CD8-positive, alpha-beta memory T cell (primary cell): ENCODE measurements at regions not wholly inside any gene's neighbourhood (a gene's known extent, or its start where the extent isn't known, plus 50 kb on each side); places are given as distances from the start of the nearest gene placed in this dataset.

ENCODE experiments used
- CTCF ChIA-PET: fragments of 350-600 bp; sonication (Branson Sonifier 250); formaldehyde crosslinking; loops from one replicate; lab custom pipeline; 2021; ENCODE audit warnings: antibody characterized with exemption; lab: Charles Lee
- POLR2A ChIA-PET: fragments of 350-600 bp; sonication (Branson Sonifier 250); formaldehyde crosslinking; loops from one replicate; lab custom pipeline; 2021; ENCODE audit warnings: antibody characterized with exemption; lab: Charles Lee
- DNase-seq, 5 donors: peaks; one replicate each; pipeline versions ENCODE4 v3.0.0 to v3.0.0-alpha.2; 2020 to 2022; ENCODE audit warnings: mixed read lengths in 1 of 5
- H3K27ac ChIP-seq: one replicate; pipeline ENCODE4 v1.7.0; 2013; ENCODE audit warnings: low read depth, mild to moderate bottlenecking, low read length, moderate library complexity
- H3K27me3 ChIP-seq: 2 replicates; pipeline ENCODE4 v1.7.0; 2013; ENCODE audit warnings: low read length, mild to moderate bottlenecking; ENCODE audit not compliant: insufficient read depth, poor library complexity, severe bottlenecking
- H3K36me3 ChIP-seq: 2 replicates; pipeline ENCODE4 v1.7.0; 2013; ENCODE audit warnings: mild to moderate bottlenecking, low read length, moderate library complexity; ENCODE audit not compliant: insufficient read depth
- H3K4me1 ChIP-seq: 2 replicates; pipeline ENCODE4 v1.7.0; 2013; ENCODE audit warnings: mild to moderate bottlenecking, low read length, moderate library complexity; ENCODE audit not compliant: insufficient read depth
- H3K4me3 ChIP-seq: 2 replicates; pipeline ENCODE4 v1.7.0; 2013; ENCODE audit warnings: mild to moderate bottlenecking, low read length
- H3K9me3 ChIP-seq: 2 replicates; pipeline ENCODE4 v1.7.0; 2013; ENCODE audit warnings: mild to moderate bottlenecking, low read length
- H3K27ac Mint-ChIP-seq, 8 donors: one replicate each; pipeline ENCODE4 v1.8.0; 2020 to 2021; ENCODE audit warnings: mixed read lengths in 8 of 8, mild to moderate bottlenecking in 6 of 8, inconsistent platforms in 3 of 8, moderate library complexity in 3 of 8
- H3K27me3 Mint-ChIP-seq, 2 donors: one replicate each; pipeline ENCODE4 v1.8.0; 2020 to 2021; ENCODE audit warnings: mixed read lengths in 2 of 2, mild to moderate bottlenecking in 1 of 2, moderate library complexity in 1 of 2
- H3K36me3 Mint-ChIP-seq, 3 donors: one replicate each; pipeline ENCODE4 v1.8.0; 2020 to 2021; ENCODE audit warnings: mixed read lengths in 3 of 3, inconsistent platforms in 1 of 3, mild to moderate bottlenecking in 1 of 3
- H3K4me1 Mint-ChIP-seq, 3 donors: one replicate each; pipeline ENCODE4 v1.8.0; 2020 to 2021; ENCODE audit warnings: mixed read lengths in 3 of 3, inconsistent platforms in 1 of 3, mild to moderate bottlenecking in 1 of 3
- H3K4me3 Mint-ChIP-seq, 7 donors: one replicate each; pipeline ENCODE4 v1.8.0; 2020 to 2021; ENCODE audit warnings: mixed read lengths in 7 of 7, mild to moderate bottlenecking in 6 of 7, moderate library complexity in 4 of 7, inconsistent platforms in 2 of 7
- H3K9me3 Mint-ChIP-seq, 5 donors: one replicate each; pipeline ENCODE4 v1.8.0; 2020 to 2022; ENCODE audit warnings: mixed read lengths in 5 of 5, mild to moderate bottlenecking in 3 of 5, moderate library complexity in 2 of 5, inconsistent platforms in 1 of 5

DNA sequence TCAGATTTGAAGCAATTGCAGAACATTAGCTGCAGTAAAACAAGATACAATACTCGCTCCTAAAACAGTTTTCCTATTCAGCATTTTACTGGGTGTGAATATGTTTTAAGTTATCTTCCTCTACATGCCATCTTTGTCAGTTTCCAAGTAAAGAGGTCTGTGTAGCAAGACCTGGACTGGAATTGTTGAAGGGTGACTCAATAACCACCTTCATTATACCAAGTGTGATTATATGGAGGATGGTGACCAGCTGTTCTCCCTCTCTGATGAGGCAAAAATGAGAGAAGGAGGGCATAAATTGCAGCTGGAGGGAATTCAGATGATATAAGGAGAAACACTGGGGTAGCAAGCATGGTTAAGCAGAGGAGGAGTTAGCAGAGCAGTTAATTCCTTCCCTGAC is 922.1 kb upstream of the SLIT2 start:
- no peaks in the 10 kb centered on the region for H3K4me1 Mint-ChIP-seq
- H3K4me3 ChIP-seq, result no peak overlapping the region
- H3K27ac ChIP-seq, result no peak overlapping the region
- no peaks in the 10 kb centered on the region for H3K27me3 Mint-ChIP-seq
- no peak for DNase-seq
- POLR2A ChIA-PET, result no interaction called here
- H3K9me3 ChIP-seq, result no peaks in the 10 kb centered on the region
- no peak overlapping the region for H3K4me3 Mint-ChIP-seq
- H3K36me3 Mint-ChIP-seq, result no peaks in the 10 kb centered on the region
- CTCF ChIA-PET, result no interaction called here
- no peaks in the 10 kb centered on the region for H3K4me1 ChIP-seq
- no peak overlapping the region for H3K27ac Mint-ChIP-seq
- H3K9me3 Mint-ChIP-seq, result peaks cover 8 to 25% (median 18%) of the 10 kb centered on the region in 5 donors
- H3K27me3 ChIP-seq, result no peaks in the 10 kb centered on the region
- H3K36me3 ChIP-seq, result no peaks in the 10 kb centered on the region

GRCh38 chr4:19329077-19329476 is 922.6 kb upstream of the SLIT2 start:
- H3K27me3 ChIP-seq, result no peaks in the 10 kb centered on the region
- ChIA-PET CTCF (no interaction called here), POLR2A (no interaction called here)
- peaks cover 7 to 23% (median 18%) of the 10 kb centered on the region in 5 donors for H3K9me3 Mint-ChIP-seq
- no peak overlapping the region for H3K27ac Mint-ChIP-seq
- H3K36me3 Mint-ChIP-seq, result no peaks in the 10 kb centered on the region
- no peaks in the 10 kb centered on the region for H3K36me3 ChIP-seq
- H3K27ac ChIP-seq, result no peak overlapping the region
- H3K9me3 ChIP-seq, result no peaks in the 10 kb centered on the region
- no peak overlapping the region for H3K4me3 Mint-ChIP-seq
- no peak for DNase-seq
- no peaks in the 10 kb centered on the region for H3K4me1 ChIP-seq
- no peaks in the 10 kb centered on the region for H3K27me3 Mint-ChIP-seq
- H3K4me1 Mint-ChIP-seq, result no peaks in the 10 kb centered on the region
- no peak overlapping the region for H3K4me3 ChIP-seq

DNA sequence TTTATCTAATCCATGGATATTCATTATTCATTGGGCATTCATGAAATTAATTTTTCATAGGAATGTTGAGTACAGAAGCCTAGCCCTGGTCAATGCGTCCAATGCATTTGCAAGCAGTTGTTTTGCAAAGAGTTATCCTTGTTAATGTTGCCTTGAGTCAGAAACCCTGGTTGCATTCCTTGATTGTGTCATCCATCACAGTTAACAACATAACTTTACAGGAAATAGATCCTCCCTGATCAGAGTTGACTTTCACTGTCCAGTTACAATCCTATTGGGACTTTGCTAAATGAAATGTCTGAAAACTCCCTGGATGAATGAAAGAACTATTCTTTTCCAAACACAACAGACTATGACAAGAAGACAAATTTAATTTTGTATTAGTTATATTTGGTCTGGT is 924.3 kb upstream of the SLIT2 start:
- Mint-ChIP-seq H3K27me3 (no peaks in the 10 kb centered on the region), H3K27ac (no peak overlapping the region), H3K4me3 (no peak overlapping the region), H3K4me1 (no peaks in the 10 kb centered on the region), H3K9me3 (peaks cover 6 to 22% (median 10%) of the 10 kb centered on the region in 5 donors), H3K36me3 (no peaks in the 10 kb centered on the region)
- no peak overlapping the region for H3K4me3 ChIP-seq
- H3K27me3 ChIP-seq, result no peaks in the 10 kb centered on the region
- no peaks in the 10 kb centered on the region for H3K4me1 ChIP-seq
- H3K9me3 ChIP-seq, result no peaks in the 10 kb centered on the region
- ChIA-PET POLR2A (no interaction called here), CTCF (no interaction called here)
- no peak for DNase-seq
- H3K27ac ChIP-seq, result no peak overlapping the region
- H3K36me3 ChIP-seq, result no peaks in the 10 kb centered on the region

GRCh38 chr4:19324184-19324583 is 927.5 kb upstream of the SLIT2 start:
- H3K36me3 ChIP-seq, result no peaks in the 10 kb centered on the region
- no peaks in the 10 kb centered on the region for H3K9me3 ChIP-seq
- DNase-seq, result no peak
- Mint-ChIP-seq H3K9me3 (peaks cover 3 to 25% (median 10%) of the 10 kb centered on the region in 5 donors), H3K27me3 (no peaks in the 10 kb centered on the region), H3K36me3 (no peaks in the 10 kb centered on the region), H3K4me1 (no peaks in the 10 kb centered on the region), H3K27ac (no peak overlapping the region), H3K4me3 (no peak overlapping the region)
- H3K4me3 ChIP-seq, result no peak overlapping the region
- CTCF ChIA-PET, result no interaction called here
- POLR2A ChIA-PET, result no interaction called here
- no peaks in the 10 kb centered on the region for H3K4me1 ChIP-seq
- no peak overlapping the region for H3K27ac ChIP-seq
- H3K27me3 ChIP-seq, result no peaks in the 10 kb centered on the region

DNA sequence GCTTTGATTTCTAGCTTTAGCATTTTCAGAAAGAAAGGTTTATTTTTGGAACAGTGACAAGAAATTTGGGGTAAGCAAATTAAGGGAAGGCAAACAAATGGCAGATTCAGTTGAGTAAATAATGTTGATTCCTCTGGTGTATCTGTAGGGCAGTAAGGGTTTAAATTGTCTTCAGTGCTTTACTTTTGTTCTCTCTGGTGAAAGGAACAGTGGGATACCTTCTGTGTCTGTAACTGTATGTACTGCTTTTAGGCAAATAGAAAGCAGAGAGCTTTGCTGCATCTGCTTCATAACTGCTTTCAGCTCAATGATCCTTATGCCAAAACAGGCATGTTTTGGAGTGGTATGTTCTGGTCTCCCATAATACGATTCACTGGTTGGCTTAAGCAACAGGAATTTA is 932.1 kb upstream of the SLIT2 start:
- H3K27ac Mint-ChIP-seq, result no peak overlapping the region
- H3K4me3 Mint-ChIP-seq, result no peak overlapping the region
- POLR2A ChIA-PET, result no interaction called here
- H3K4me1 ChIP-seq, result no peaks in the 10 kb centered on the region
- no peak overlapping the region for H3K4me3 ChIP-seq
- no peaks in the 10 kb centered on the region for H3K9me3 ChIP-seq
- no peak overlapping the region for H3K27ac ChIP-seq
- peaks cover 0 to 2% (median 0%) of the 10 kb centered on the region in 3 donors for H3K36me3 Mint-ChIP-seq
- CTCF ChIA-PET, result no interaction called here
- no peaks in the 10 kb centered on the region for H3K27me3 Mint-ChIP-seq
- H3K9me3 Mint-ChIP-seq, result peaks cover 2 to 24% (median 4%) of the 10 kb centered on the region in 5 donors
- H3K36me3 ChIP-seq, result no peaks in the 10 kb centered on the region
- no peaks in the 10 kb centered on the region for H3K27me3 ChIP-seq
- H3K4me1 Mint-ChIP-seq, result no peaks in the 10 kb centered on the region
- no peak for DNase-seq

DNA sequence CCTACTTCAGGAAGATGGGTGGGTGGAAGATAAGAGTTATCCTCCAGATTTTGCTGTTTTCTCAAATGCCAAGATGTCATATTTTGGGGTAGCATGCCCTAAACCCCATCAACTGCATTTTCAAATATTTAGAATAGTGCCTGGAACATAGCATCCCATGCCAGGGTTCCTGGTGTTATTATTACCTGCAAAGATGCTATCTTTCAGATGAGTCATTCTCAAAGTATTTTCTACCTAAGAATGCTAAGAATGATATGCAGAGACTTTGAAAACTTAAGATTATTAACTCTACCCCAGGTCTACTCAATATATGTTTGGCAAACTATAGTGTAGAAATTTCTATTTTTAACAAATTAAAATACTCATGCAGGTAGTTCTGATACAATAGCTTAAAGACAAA is 934.3 kb upstream of the SLIT2 start:
- Histone ChIP-seq H3K27ac (no peak overlapping the region), H3K36me3 (no peaks in the 10 kb centered on the region), H3K9me3 (no peaks in the 10 kb centered on the region), H3K27me3 (no peaks in the 10 kb centered on the region), H3K4me1 (no peaks in the 10 kb centered on the region), H3K4me3 (no peak overlapping the region)
- Mint-ChIP-seq H3K27me3 (no peaks in the 10 kb centered on the region), H3K27ac (no peak overlapping the region), H3K4me3 (no peak overlapping the region), H3K9me3 (peaks cover 0 to 16% (median 4%) of the 10 kb centered on the region in 5 donors), H3K36me3 (peaks cover 0 to 2% (median 0%) of the 10 kb centered on the region in 3 donors), H3K4me1 (no peaks in the 10 kb centered on the region)
- DNase-seq, result no peak
- POLR2A ChIA-PET, result no interaction called here
- CTCF ChIA-PET, result no interaction called here

- Histone ChIP-seq H3K4me3 (no peak overlapping the region), H3K27ac (no peak overlapping the region), H3K27me3 (no peaks in the 10 kb centered on the region), H3K9me3 (no peaks in the 10 kb centered on the region), H3K4me1 (no peaks in the 10 kb centered on the region), H3K36me3 (no peaks in the 10 kb centered on the region)
- ChIA-PET CTCF (no interaction called here), POLR2A (no interaction called here)
- Mint-ChIP-seq H3K9me3 (peaks cover 2 to 31% (median 7%) of the 10 kb centered on the region in 5 donors), H3K36me3 (peaks cover 0 to 2% (median 0%) of the 10 kb centered on the region in 3 donors), H3K4me3 (no peak overlapping the region), H3K27ac (no peak overlapping the region), H3K4me1 (no peaks in the 10 kb centered on the region), H3K27me3 (peaks cover 0 to 1% of the 10 kb centered on the region in 2 donors)
- DNase-seq, result no peak
These were observed 937.6 kb upstream of the SLIT2 start for GRCh38 chr4:19314116-19314515.

DNA sequence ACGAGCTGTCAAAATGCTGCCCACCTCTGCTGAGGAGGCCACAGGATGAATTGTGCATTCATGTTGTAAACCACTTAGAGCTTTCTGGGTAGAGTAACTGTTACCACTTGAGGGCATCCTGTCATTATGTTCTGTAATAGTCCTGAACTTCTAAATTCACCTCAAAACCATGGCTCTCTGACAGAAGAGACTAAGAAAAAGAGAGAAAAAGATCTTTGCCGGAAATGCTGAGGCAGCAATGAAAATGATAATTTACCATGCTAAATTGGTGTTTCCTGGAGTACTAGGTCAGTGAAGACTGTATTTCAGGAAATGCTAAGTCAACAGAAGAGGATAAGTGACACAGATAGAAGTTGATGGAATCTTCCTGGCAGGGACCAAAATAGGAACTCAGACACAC is 942.3 kb upstream of the SLIT2 start:
- no peak for DNase-seq
- Mint-ChIP-seq H3K4me3 (no peak overlapping the region), H3K4me1 (no peaks in the 10 kb centered on the region), H3K9me3 (peaks cover 4 to 46% (median 12%) of the 10 kb centered on the region in 5 donors), H3K36me3 (no peaks in the 10 kb centered on the region), H3K27ac (no peak overlapping the region), H3K27me3 (peaks cover 0 to 1% of the 10 kb centered on the region in 2 donors)
- ChIA-PET CTCF (no interaction called here), POLR2A (no interaction called here)
- no peaks in the 10 kb centered on the region for H3K4me1 ChIP-seq
- no peak overlapping the region for H3K4me3 ChIP-seq
- H3K36me3 ChIP-seq, result no peaks in the 10 kb centered on the region
- H3K27me3 ChIP-seq, result no peaks in the 10 kb centered on the region
- no peak overlapping the region for H3K27ac ChIP-seq
- H3K9me3 ChIP-seq, result no peaks in the 10 kb centered on the region

- Histone ChIP-seq H3K4me3 (no peak overlapping the region), H3K9me3 (no peaks in the 10 kb centered on the region), H3K4me1 (no peaks in the 10 kb centered on the region), H3K36me3 (no peaks in the 10 kb centered on the region), H3K27ac (no peak overlapping the region), H3K27me3 (no peaks in the 10 kb centered on the region)
- no peaks in the 10 kb centered on the region for H3K4me1 Mint-ChIP-seq
- peaks cover 4 to 38% (median 8%) of the 10 kb centered on the region in 5 donors for H3K9me3 Mint-ChIP-seq
- ChIA-PET CTCF (no interaction called here), POLR2A (no interaction called here)
- no peaks in the 10 kb centered on the region for H3K36me3 Mint-ChIP-seq
- no peaks in the 10 kb centered on the region for H3K27me3 Mint-ChIP-seq
- no peak for DNase-seq
- H3K27ac Mint-ChIP-seq, result no peak overlapping the region
- H3K4me3 Mint-ChIP-seq, result no peak overlapping the region
These were observed 947.7 kb upstream of the SLIT2 start for GRCh38 chr4:19304028-19304427.
